NT2/D1 (cell line): ENCODE measurements at regions not wholly inside any gene's neighbourhood (a gene's known extent, or its start where the extent isn't known, plus 50 kb on each side); places are given as distances from the start of the nearest gene placed in this dataset.
"Not testable (repeated sequence)": the region's sequence is repeated elsewhere in the genome, so short reads cannot be mapped to it uniquely, and the experiment has no call there.

ENCODE experiments used
- DNase-seq: peaks from one replicate; pipeline ENCODE4 v3.0.0-alpha.2; 2011; ENCODE audit warnings: low read depth, low spot score
- H3K27me3 ChIP-seq: 2 replicates; pipeline ENCODE4 v1.6.0; 2011; ENCODE audit warnings: mild to moderate bottlenecking; ENCODE audit not compliant: insufficient read length, insufficient read depth
- H3K36me3 ChIP-seq: 2 replicates; pipeline ENCODE4 v1.6.1; 2011; ENCODE audit warnings: mild to moderate bottlenecking, low read length, mixed read lengths; ENCODE audit not compliant: insufficient read depth, insufficient read length
- H3K4me1 ChIP-seq: 2 replicates; pipeline ENCODE4 v1.5.1; 2011; ENCODE audit not compliant: insufficient read depth, insufficient read length
- H3K4me3 ChIP-seq: 2 replicates; pipeline ENCODE4 v1.5.1; 2011; ENCODE audit warnings: low read depth; ENCODE audit not compliant: insufficient read length
- H3K9ac ChIP-seq: 2 replicates; pipeline ENCODE4 v1.6.0; 2011; ENCODE audit warnings: low read depth; ENCODE audit not compliant: insufficient read length
- H3K9me3 ChIP-seq: 2 replicates; pipeline ENCODE4 v1.5.1; 2011; ENCODE audit warnings: mild to moderate bottlenecking, low read length; ENCODE audit not compliant: insufficient read depth
- SUZ12 ChIP-seq: IDR thresholded peaks from 2 replicates; pipeline ENCODE4 v1.6.1; 2011; ENCODE audit not compliant: insufficient read length, insufficient read depth; ENCODE audit errors: extremely low read depth
- YY1 ChIP-seq: IDR thresholded peaks from 2 replicates; pipeline ENCODE4 v1.6.1; 2011; ENCODE audit not compliant: insufficient read length, insufficient read depth
- ZNF274 ChIP-seq: IDR thresholded peaks from 2 replicates; pipeline ENCODE4 v1.6.1; 2011; ENCODE audit warnings: mild to moderate bottlenecking, low read depth, low read length

DNA sequence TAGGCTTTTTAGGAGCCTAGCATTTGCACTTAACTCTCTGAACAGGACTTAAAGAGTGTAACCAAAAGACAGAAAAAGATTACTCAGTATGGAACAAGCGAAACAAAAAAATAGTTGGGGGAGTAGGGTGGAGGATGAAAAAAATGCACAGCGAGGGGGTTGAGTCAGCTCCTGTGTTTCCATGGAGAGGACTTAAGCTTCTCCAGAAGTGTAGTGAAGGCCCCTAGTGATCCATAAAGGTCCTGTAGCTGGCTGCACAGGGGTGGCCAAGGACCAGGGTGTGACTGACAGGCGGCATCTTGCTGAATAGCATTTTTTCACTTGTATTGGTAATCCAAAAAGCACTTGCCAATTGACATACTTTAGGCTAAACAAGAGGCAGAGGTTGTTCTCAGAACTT lies 533.9 kb downstream of the RFPL4B start:
- Histone ChIP-seq H3K27me3 (no peaks in the 10 kb centered on the region), H3K36me3 (no peaks in the 10 kb centered on the region), H3K4me1 (peaks cover 1% of the 10 kb centered on the region), H3K9ac (no peak overlapping the region), H3K9me3 (no peaks in the 10 kb centered on the region; the same call in 1 of the 2 replicates), H3K4me3 (no peak overlapping the region)
- TF ChIP-seq ZNF274: no peak
- TF ChIP-seq SUZ12: no peak
- no peak for TF ChIP-seq YY1
- DNase-seq: no peak

DNA sequence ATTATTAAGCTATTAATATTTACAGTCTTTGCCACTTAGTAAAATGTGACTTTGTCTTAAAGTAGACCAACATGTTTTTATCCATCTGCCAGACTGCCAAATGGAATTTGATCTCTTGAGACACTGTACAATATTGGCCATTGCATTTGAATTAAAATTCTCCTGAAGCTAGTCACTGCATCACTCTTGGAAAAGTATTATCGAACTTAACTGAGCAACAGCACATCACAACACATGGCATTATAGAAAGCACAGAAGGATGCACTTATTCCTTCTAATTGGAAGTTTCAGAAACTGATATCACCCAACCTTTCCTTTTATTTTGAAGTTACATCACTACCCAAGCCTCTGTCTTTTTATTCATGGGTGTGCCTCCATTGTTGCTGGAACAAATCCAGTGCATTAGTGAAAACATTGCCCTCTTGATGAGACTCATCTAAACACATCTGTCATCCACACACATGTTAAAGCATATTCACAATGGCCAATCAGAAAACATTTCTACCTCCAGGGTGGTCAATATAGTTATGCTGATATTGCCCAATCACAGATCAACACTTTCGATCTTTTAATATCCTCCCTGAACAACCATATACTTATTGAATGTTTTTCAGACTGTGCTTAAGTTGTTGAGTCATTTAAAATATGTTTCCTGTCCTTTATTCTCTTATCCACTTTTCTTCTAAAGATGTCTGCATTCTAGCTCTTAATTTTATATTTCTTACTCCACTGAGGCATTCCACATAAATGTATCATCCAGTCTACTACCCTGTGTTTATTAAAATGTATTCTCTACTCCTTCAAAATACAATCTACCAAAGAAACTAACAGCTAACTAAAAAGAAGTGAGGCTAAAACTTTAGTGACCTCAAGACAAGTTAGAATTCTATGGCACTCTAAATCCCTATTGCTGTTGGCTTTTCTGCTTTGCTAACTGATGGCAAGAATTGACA lies 535.0 kb downstream of the RFPL4B start:
- no peak overlapping the region for H3K9ac ChIP-seq
- no peak for TF ChIP-seq YY1
- no peaks in the 10 kb centered on the region for H3K27me3 ChIP-seq
- H3K4me3 ChIP-seq: no peak overlapping the region
- DNase-seq: no peak
- H3K36me3 ChIP-seq: no peaks in the 10 kb centered on the region
- no peaks in the 10 kb centered on the region; the same call in 1 of the 2 replicates for H3K9me3 ChIP-seq
- peaks cover 1% of the 10 kb centered on the region for H3K4me1 ChIP-seq

DNA sequence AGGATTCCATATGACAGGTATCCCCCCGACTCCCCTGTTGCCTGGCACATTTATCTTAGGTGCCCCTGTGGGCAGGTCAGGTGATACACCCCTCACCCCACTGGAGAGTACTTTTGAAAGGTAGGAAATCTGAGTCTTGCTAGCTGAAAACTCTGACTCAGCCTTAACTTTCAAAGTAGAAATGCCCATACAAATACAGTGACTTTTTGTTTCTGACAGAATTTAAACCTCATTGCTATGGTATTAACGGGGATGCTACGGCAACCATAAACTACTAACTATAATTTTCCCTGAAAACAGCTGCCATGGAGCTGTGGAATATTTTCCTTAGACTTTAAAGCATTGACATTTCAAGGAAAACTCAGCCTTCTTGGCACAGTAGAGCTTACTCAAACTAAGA lies 536.0 kb downstream of the RFPL4B start:
- no peaks in the 10 kb centered on the region; the same call in 1 of the 2 replicates for H3K9me3 ChIP-seq
- no peaks in the 10 kb centered on the region for H3K27me3 ChIP-seq
- no peak for TF ChIP-seq ZNF274
- no peak for TF ChIP-seq YY1
- TF ChIP-seq SUZ12: no peak
- peaks cover 1% of the 10 kb centered on the region for H3K4me1 ChIP-seq
- no peak overlapping the region for H3K4me3 ChIP-seq
- H3K9ac ChIP-seq: no peak overlapping the region
- DNase-seq: no peak
- no peaks in the 10 kb centered on the region for H3K36me3 ChIP-seq

DNA sequence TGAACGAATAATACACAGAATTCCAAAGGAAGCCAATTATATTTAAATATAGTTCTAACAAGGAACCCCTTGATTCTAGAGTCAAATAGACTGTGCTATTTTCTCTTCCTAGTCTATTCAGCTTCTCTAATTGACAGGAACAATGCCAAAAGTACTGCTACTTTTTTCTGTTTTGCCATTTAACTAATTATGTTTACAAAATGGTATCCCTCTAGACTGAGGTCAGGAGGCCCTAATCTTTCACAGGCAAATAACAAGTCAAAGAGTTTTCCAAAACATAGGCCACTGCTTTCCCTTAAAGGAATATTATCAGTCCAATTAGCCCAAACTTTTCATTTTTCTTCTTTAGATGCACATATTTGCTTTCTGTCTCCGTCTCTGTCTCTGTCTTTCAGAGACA lies 539.3 kb downstream of the RFPL4B start:
- DNase-seq: no peak
- H3K9ac ChIP-seq: no peak overlapping the region
- no peaks in the 10 kb centered on the region for H3K4me1 ChIP-seq
- no peak overlapping the region for H3K4me3 ChIP-seq
- H3K9me3 ChIP-seq: no peaks in the 10 kb centered on the region
- no peaks in the 10 kb centered on the region for H3K36me3 ChIP-seq
- TF ChIP-seq ZNF274 (no peak), YY1 (no peak), SUZ12 (no peak)
- no peaks in the 10 kb centered on the region for H3K27me3 ChIP-seq

DNA sequence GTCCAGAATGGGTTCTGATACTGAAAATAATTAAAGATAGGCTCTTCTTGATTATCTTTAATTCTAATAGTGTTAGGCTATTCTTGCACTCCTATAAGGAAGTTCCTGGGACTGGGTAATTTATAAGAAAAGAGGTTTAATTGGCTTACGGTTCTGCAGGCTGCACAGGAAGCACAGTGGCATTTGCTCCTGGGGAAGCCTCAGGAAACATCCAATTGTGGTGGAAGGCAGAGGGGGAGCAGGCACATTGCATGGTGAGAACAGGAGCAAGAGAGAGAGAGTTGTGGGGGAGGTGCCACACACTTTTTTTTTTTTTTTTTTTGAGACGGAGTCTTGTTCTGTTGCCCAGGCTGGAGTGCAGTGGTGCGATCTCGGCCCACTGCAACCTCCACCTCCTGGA lies 540.3 kb downstream of the RFPL4B start:
- not testable (repeated sequence) for H3K4me1 ChIP-seq, H3K27me3 ChIP-seq, H3K4me3 ChIP-seq, DNase-seq, H3K9me3 ChIP-seq, H3K9ac ChIP-seq, H3K36me3 ChIP-seq

DNA sequence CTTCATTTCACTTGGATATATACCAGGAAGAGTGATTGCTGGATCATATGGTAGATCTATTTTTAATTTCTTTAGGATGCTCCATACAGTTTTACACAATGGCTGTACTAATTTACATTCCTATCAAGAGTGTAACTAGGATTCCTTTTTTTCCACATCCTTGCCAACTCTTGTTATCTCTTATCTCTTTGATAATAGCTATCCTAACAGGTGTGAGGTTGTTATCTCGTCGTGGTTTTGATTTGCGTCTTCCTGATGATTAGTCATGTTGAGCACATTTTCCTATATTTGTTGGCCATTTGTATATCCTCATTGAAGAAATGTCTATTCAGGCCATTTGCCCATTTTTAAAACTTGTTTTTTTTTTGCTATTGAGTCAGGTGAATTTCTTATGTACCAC lies 552.4 kb downstream of the RFPL4B start:
- no peak for TF ChIP-seq ZNF274
- TF ChIP-seq YY1: no peak
- no peak for TF ChIP-seq SUZ12
- DNase-seq: no peak
- no peaks in the 10 kb centered on the region for H3K36me3 ChIP-seq
- H3K9me3 ChIP-seq: no peaks in the 10 kb centered on the region
- H3K27me3 ChIP-seq: no peaks in the 10 kb centered on the region
- no peak overlapping the region for H3K4me3 ChIP-seq
- H3K4me1 ChIP-seq: no peaks in the 10 kb centered on the region
- H3K9ac ChIP-seq: no peak overlapping the region

DNA sequence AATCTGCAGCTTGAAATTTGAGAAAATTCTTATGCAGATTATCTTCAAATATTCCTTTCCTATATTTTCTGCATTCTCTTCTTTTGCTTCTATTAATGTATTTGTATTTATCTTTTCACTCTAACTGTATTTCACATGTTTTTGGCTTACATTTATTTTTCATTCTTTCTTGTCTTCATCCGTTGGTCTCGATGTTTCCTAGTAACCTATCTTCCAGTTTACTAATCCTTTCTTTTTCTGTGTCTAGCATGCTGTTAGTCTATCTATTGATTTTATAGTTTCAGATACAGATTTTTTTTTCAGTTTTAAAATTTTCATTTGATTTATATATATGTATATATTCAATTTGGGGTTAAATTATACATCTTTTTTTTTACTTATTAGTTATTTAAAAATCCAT lies 556.2 kb downstream of the RFPL4B start:
- no peak overlapping the region for H3K4me3 ChIP-seq

More for the DNA sequence above, 556.2 kb downstream of the RFPL4B start:
- no peak for DNase-seq
- no peak for TF ChIP-seq SUZ12
- no peak for TF ChIP-seq YY1
- TF ChIP-seq ZNF274: no peak
- Histone ChIP-seq H3K9me3 (no peaks in the 10 kb centered on the region), H3K36me3 (no peaks in the 10 kb centered on the region), H3K4me1 (no peaks in the 10 kb centered on the region), H3K9ac (no peak overlapping the region), H3K27me3 (no peaks in the 10 kb centered on the region)
